ENCODE measurements at regions not wholly inside any gene's neighbourhood (a gene's known extent, or its start where the extent isn't known, plus 50 kb on each side); places are given as distances from the start of the nearest gene placed in this dataset.

DNA sequence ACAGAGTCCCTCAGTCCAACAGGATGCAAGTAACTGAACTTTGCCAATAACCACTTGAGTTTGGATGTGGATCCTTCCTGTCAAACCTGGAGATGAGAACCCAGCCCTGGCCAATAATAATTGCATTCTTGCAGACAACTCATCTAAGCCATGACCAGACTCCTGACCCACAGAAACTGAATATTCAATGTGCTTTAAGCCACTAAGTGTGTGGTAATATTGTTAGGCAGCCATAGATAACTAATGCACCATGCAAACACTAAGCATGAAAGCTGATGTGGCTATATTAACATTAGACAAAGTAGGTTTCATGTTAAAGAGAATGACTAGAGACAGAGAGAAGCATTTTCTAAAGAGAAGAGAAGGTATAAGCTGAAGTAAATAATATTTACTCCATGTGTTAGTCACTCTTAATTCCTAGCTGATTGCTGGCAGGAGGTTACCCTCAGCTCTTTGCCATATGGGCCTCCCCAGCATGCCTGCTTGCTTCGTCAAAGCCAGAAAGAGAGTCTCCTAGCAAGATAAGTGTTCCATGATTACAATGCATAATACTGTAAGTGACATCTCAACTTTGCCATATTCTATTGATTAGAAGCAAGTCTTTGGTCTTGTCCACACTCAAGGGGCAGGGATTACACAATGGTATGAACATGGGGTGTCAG lies 276.4 kb upstream of the PLXNA2 start:
- no peaks in the 10 kb centered on the region for H3K9me3 ChIP-seq
- intact Hi-C loops (cut with DNase I): no loop called here

GRCh38 chr1:208521534-208521933 lies 277.4 kb upstream of the PLXNA2 start:
- no peak for DNase-seq (ENCODE audit: low spot score in 2 of 2)
- Histone ChIP-seq H3K4me3 (no peak overlapping the region), H3K27ac (no peak overlapping the region), H3K4me1 (no peaks in the 10 kb centered on the region), H3K27me3 (no peaks in the 10 kb centered on the region), H3K9me3 (no peaks in the 10 kb centered on the region), H3K36me3 (no peaks in the 10 kb centered on the region)
- intact Hi-C loops (cut with DNase I): no loop called here
- TF ChIP-seq CTCF (IDR thresholded peaks at IDR 0.05): no peak

More for the DNA sequence above, 276.4 kb upstream of the PLXNA2 start:
- H3K27ac ChIP-seq: no peak overlapping the region
- no peak for TF ChIP-seq CTCF (IDR thresholded peaks at IDR 0.05)
- no peaks in the 10 kb centered on the region for H3K27me3 ChIP-seq
- H3K4me1 ChIP-seq: no peaks in the 10 kb centered on the region
- H3K36me3 ChIP-seq: no peaks in the 10 kb centered on the region
- no peak overlapping the region for H3K4me3 ChIP-seq
- no peak for DNase-seq (ENCODE audit: low spot score in 2 of 2)

DNA sequence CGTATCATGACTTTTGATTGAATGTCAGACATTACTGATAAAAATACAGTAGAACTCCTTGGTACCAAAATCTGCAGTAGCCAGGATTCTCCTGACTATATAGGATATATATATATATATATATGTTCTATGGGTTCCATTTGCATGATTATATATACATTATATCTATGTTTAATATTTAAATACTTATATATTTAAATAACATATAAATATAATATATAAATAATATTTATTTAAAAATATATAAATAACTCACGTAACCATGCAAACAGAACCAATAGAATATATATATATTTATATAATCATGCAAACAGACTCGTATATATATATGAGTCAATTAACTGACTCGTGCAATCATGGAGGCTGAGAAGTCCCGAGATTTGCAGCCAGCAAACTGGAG lies 278.8 kb upstream of the PLXNA2 start:
- no peak overlapping the region for H3K27ac ChIP-seq
- intact Hi-C loops (cut with DNase I): no loop called here
- no peaks in the 10 kb centered on the region for H3K27me3 ChIP-seq
- no peak for DNase-seq (ENCODE audit: low spot score in 2 of 2)
- no peaks in the 10 kb centered on the region for H3K4me1 ChIP-seq
- no peaks in the 10 kb centered on the region for H3K9me3 ChIP-seq
- no peak overlapping the region for H3K4me3 ChIP-seq
- H3K36me3 ChIP-seq: no peaks in the 10 kb centered on the region
- no peak for TF ChIP-seq CTCF (IDR thresholded peaks at IDR 0.05)

GRCh38 chr1:208524376-208524775 lies 280.2 kb upstream of the PLXNA2 start:
- Histone ChIP-seq H3K4me3 (no peak overlapping the region), H3K36me3 (no peaks in the 10 kb centered on the region), H3K27ac (no peak overlapping the region), H3K27me3 (no peaks in the 10 kb centered on the region), H3K9me3 (no peaks in the 10 kb centered on the region), H3K4me1 (no peaks in the 10 kb centered on the region)
- no peak for DNase-seq (ENCODE audit: low spot score in 2 of 2)
- intact Hi-C loops (cut with DNase I): no loop called here
- no peak for TF ChIP-seq CTCF (IDR thresholded peaks at IDR 0.05)

DNA sequence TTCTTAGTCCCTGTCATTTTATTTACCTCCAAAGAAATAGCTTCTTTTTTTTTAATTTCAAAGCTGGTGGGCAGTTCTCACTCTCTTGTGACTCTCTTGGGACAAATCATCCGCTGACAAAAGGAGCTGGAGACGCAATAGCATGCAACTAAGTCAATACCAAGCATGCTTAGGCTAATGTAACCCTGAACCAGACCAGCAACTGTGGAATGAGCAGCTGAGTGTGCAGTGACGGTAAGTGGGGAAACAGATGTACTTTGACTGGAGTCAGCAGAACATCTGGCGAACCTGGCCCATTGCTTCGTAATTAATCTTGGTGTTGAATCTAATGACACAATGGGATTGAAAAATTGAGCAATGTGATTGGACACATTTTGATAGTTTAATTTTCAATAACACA lies 280.7 kb upstream of the PLXNA2 start:
- Histone ChIP-seq H3K4me3 (no peak overlapping the region), H3K27me3 (no peaks in the 10 kb centered on the region), H3K36me3 (no peaks in the 10 kb centered on the region), H3K9me3 (no peaks in the 10 kb centered on the region), H3K27ac (no peak overlapping the region), H3K4me1 (no peaks in the 10 kb centered on the region)
- TF ChIP-seq CTCF (IDR thresholded peaks at IDR 0.05): no peak
- no peak for DNase-seq (ENCODE audit: low spot score in 2 of 2)
- intact Hi-C loops (cut with DNase I): no loop called here

GRCh38 chr1:208525417-208525816 lies 281.2 kb upstream of the PLXNA2 start:
- H3K36me3 ChIP-seq: no peaks in the 10 kb centered on the region
- no peak for DNase-seq (ENCODE audit: low spot score in 2 of 2)
- H3K4me3 ChIP-seq: no peak overlapping the region
- no peak overlapping the region for H3K27ac ChIP-seq
- intact Hi-C loops (cut with DNase I): no loop called here
- no peak for TF ChIP-seq CTCF (IDR thresholded peaks at IDR 0.05)
- H3K9me3 ChIP-seq: no peaks in the 10 kb centered on the region
- no peaks in the 10 kb centered on the region for H3K27me3 ChIP-seq
- H3K4me1 ChIP-seq: no peaks in the 10 kb centered on the region

Data from ascending aorta (tissue), 2 donors.